Heart right ventricle (tissue), 16 donors: ENCODE measurements at regions not wholly inside any gene's neighbourhood (a gene's known extent, or its start where the extent isn't known, plus 50 kb on each side); places are given as distances from the start of the nearest gene placed in this dataset.

Experiments used
- ATAC-seq, 8 donors: fragments of 200-7000 bp; cut with Tn5 transposase; one replicate each; pipeline ENCODE4 v1.9.1; 2020; ENCODE audit warnings: mild to moderate bottlenecking in 8 of 8, moderate library complexity in 8 of 8, moderate number of reproducible peaks in 1 of 8
- DNase-seq, 2 donors: peaks; one replicate each; pipeline ENCODE4 v3.0.0-alpha.2; 2020
- H3K27ac ChIP-seq, 10 donors: fragments of 200-600 bp; sonication (generic) in 2 of 10; one replicate each; pipeline versions ENCODE4 v1.5.0 to v1.8.0; 2020 to 2022; ENCODE audit warnings: mild to moderate bottlenecking in 3 of 10
- H3K27me3 ChIP-seq, 7 donors: fragments of 200-600 bp; one replicate each; pipeline ENCODE4 v1.8.0; 2021 to 2022; ENCODE audit warnings: mild to moderate bottlenecking in 2 of 7
- H3K36me3 ChIP-seq, 9 donors: fragments of 200-600 bp; sonication (generic) in 1 of 9; one replicate each; pipeline versions ENCODE4 v1.5.0 to v1.8.0; 2020 to 2022; ENCODE audit warnings: mild to moderate bottlenecking in 2 of 9
- H3K4me1 ChIP-seq, 9 donors: fragments of 200-600 bp; sonication (generic) in 1 of 9; one replicate each; pipeline versions ENCODE4 v1.5.0 to v1.8.0; 2020 to 2022; ENCODE audit warnings: mild to moderate bottlenecking in 4 of 9
- H3K4me3 ChIP-seq, 10 donors: fragments of 200-600 bp; sonication (generic) in 2 of 10; one replicate each; pipeline versions ENCODE4 v1.5.0 to v1.8.0; 2020 to 2022; ENCODE audit warnings: mild to moderate bottlenecking in 7 of 10, moderate library complexity in 2 of 10
- H3K9me3 ChIP-seq, 11 donors: fragments of 200-600 bp in 10 of 11; sonication (generic) in 2 of 11; one replicate each; pipeline versions ENCODE4 v1.5.0 to v1.8.0; 2013 to 2022; ENCODE audit warnings: mild to moderate bottlenecking in 2 of 11, control low read depth in 1 of 11, moderate library complexity in 1 of 11
- WGBS, 2 donors: extraction: QIAGEN DNeasy Blood & Tissue Kit; methylation state at CpG; one replicate each; pipeline ENCODE4 v1.1.7; 2013; ENCODE audit warnings: inconsistent platforms in 1 of 2; 5-methylcytosine and 5-hydroxymethylcytosine counted together
- intact Hi-C, 10 donors: fragments of 100-400 bp; cut with DNase I; formaldehyde crosslinking; loops; one replicate each; pipeline versions ENCODE4 v1.11.1 to v1.14.2; 2022
- TF ChIP-seq, protein P1 (sequence below), 9 donors: fragments of 200-600 bp; sonication (generic) in 2 of 9; IDR thresholded peaks; one replicate each; pipeline versions ENCODE4 v1.5.0 to v1.8.0; 2021 to 2022; ENCODE audit warnings: antibody characterized with exemption in 9 of 9, mild to moderate bottlenecking in 5 of 9, moderate library complexity in 1 of 9
- donor health status: Arrhythmogenic right ventricular cardiomyopathy.
- donor health status: ischemic (EF 13 %, LVEDD 7.1; RV severe dilation, severe dysfunction).
- donor health status: healthy with polysubstance abuse.
- donor health status: DM: no; HTN: yes; CAD: no.
- donor health status: DM: no; HTN: no; CAD: no.
- donor health status: ischemic (EF 25% LVEDD 6.9; RV normal size, moderate dysfunction).
- donor health status: ischemic (EF 25% LVEDD 5.7; RV mildly dilated, moderate dysfunction).
- donor health status: healthy.
- donor health status: DM: yes; HTN: yes; CAD: no.
- donor health status: Ischemic cardiomyopathy.
- donor health status: ischemic (EF 35%, LVEDD 5.7; RV mildly dilated, moderate dysfunction).
- donor health status: nonischemic (EF 11% LVEDD 7.7; RV severe dilation, severe dysfunction).
- donor health status: DM: yes; HTN: yes; CAD: no.
- donor health status: PGD.
- donor health status: ischemic (EF 29% LVEDD 5.4; RV normal size, mild dysfunction).
- donor health status: nonischemic (EF 23%, LVEDD 6.1; RV moderate dilation, normal function).

DNA sequence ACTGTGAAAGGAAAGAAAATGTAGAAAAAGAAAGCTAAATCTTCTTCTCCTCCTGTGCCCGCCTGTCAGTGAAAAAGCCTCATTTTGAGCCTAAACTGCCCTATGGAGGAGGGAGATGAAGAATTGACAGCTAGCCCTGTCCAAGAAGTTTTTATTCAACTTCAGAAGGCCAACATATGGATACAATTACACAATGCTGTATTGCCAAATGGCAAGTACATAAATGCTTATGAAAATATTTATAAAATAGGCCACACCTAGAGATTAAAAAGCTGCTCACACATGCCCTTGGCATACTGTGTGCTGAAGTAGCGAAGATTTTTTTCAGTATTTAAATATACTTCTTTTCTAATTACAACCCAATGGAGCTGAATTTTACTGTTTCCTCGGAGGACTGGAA lies 65.1 kb upstream of the NEBL start:
- Histone ChIP-seq H3K27me3 (no peaks in the 10 kb centered on the region), H3K4me3 (no peak overlapping the region), H3K36me3 (no peaks in the 10 kb centered on the region), H3K27ac (no peak overlapping the region), H3K9me3 (peaks cover 0 to 8% (median 0%) of the 10 kb centered on the region in 11 donors), H3K4me1 (peaks cover 0 to 7% (median 0%) of the 10 kb centered on the region in 9 donors)
- DNase-seq (no peak), ATAC-seq (no peak)
- TF ChIP-seq, protein P1, sequence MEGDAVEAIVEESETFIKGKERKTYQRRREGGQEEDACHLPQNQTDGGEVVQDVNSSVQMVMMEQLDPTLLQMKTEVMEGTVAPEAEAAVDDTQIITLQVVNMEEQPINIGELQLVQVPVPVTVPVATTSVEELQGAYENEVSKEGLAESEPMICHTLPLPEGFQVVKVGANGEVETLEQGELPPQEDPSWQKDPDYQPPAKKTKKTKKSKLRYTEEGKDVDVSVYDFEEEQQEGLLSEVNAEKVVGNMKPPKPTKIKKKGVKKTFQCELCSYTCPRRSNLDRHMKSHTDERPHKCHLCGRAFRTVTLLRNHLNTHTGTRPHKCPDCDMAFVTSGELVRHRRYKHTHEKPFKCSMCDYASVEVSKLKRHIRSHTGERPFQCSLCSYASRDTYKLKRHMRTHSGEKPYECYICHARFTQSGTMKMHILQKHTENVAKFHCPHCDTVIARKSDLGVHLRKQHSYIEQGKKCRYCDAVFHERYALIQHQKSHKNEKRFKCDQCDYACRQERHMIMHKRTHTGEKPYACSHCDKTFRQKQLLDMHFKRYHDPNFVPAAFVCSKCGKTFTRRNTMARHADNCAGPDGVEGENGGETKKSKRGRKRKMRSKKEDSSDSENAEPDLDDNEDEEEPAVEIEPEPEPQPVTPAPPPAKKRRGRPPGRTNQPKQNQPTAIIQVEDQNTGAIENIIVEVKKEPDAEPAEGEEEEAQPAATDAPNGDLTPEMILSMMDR (IDR thresholded peaks at IDR 0.05): no peak
- WGBS, 2 donors: 84 to 90% methylated on average over 3 of the region's 3 CpGs
- intact Hi-C loops: loop anchor here in 1 of 10 donors (5.0 kb wide), 1 partner anchor 35 kb away; no protein-coding TSS in a partner anchor

- H3K4me3 ChIP-seq: no peak overlapping the region
- WGBS, 2 donors: 71 to 78% methylated on average over 1 of the region's 1 CpG
- no peaks in the 10 kb centered on the region for H3K36me3 ChIP-seq
- intact Hi-C loops: no loop called here
- H3K4me1 ChIP-seq: peaks cover 0 to 10% (median 0%) of the 10 kb centered on the region in 9 donors
- peaks cover 0 to 8% (median 0%) of the 10 kb centered on the region in 11 donors for H3K9me3 ChIP-seq
- no peak for DNase-seq
- no peak for ATAC-seq
- TF ChIP-seq, protein P1 (IDR thresholded peaks at IDR 0.05): no peak
- no peaks in the 10 kb centered on the region for H3K27me3 ChIP-seq
- no peak overlapping the region for H3K27ac ChIP-seq
Measured at GRCh38 chr10:20959242-20959641, 62.1 kb upstream of the NEBL start.

DNA sequence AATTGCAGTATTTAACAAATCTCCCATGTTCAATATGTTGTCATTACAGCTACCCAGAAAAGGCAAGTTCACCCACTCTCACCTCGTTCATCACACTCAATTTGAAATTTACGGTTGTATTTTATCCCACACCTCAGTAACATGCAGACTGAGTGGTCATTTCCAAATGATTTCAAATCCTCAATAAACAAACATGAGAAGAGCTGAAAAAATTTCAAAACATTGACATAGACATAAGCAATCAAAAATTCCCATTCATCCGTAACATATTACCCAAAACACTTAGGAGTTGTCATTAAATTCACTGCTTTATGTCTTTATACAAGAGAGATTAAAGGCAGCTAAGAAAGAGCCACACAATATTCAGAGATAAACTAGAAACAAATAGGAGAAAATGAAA lies 61.7 kb upstream of the NEBL start:
- Histone ChIP-seq H3K4me1 (peaks cover 0 to 5% (median 0%) of the 10 kb centered on the region in 9 donors), H3K36me3 (no peaks in the 10 kb centered on the region), H3K4me3 (no peak overlapping the region), H3K9me3 (peaks cover 0 to 11% (median 0%) of the 10 kb centered on the region in 11 donors), H3K27me3 (no peaks in the 10 kb centered on the region), H3K27ac (no peak overlapping the region)
- ATAC-seq (no peak), DNase-seq (no peak)
- WGBS, 2 donors: 81 to 88% methylated on average over 3 of the region's 3 CpGs
- intact Hi-C loops: no loop called here
- TF ChIP-seq, protein P1 (IDR thresholded peaks at IDR 0.05): no peak

- H3K27ac ChIP-seq: no peak overlapping the region
- no peaks in the 10 kb centered on the region for H3K36me3 ChIP-seq
- H3K4me3 ChIP-seq: no peak overlapping the region
- ATAC-seq: no peak
- H3K27me3 ChIP-seq: no peaks in the 10 kb centered on the region
- DNase-seq: no peak
- peaks cover 0 to 3% (median 0%) of the 10 kb centered on the region in 9 donors for H3K4me1 ChIP-seq
- peaks cover 0 to 11% (median 0%) of the 10 kb centered on the region in 11 donors for H3K9me3 ChIP-seq
- intact Hi-C loops: no loop called here
- TF ChIP-seq, protein P1 (IDR thresholded peaks at IDR 0.05): no peak
- 80% methylated on average over 4 of the region's 4 CpGs for WGBS, 2 donors
Measured at GRCh38 chr10:20958225-20958624, 61.1 kb upstream of the NEBL start.
